Gastrocnemius medialis (tissue), 4 donors: ENCODE measurements at regions not wholly inside any gene's neighbourhood (a gene's known extent, or its start where the extent isn't known, plus 50 kb on each side); places are given as distances from the start of the nearest gene placed in this dataset.

Source experiments
- POLR2A ChIP-seq, 2 donors: fragments of 450-650 bp; IDR thresholded peaks; one replicate each; pipeline ENCODE4 v1.6.1; 2017; ENCODE audit warnings: antibody characterized with exemption in 2 of 2, mild to moderate bottlenecking in 2 of 2, moderate library complexity in 2 of 2
- TF ChIP-seq, protein P1 (sequence below), 5 experiments: fragments of 450-650 bp in 3 of 5; fragments of 200-600 bp in 2 of 5; sonication (generic) in 2 of 5; IDR thresholded peaks in 4 of 5; conservative IDR thresholded peaks in 1 of 5; 1 replicate in 4 of 5; 2 replicates in 1 of 5; pipeline ENCODE4 v1.5.1; 2016 to 2019; ENCODE audit warnings: antibody characterized with exemption in 5 of 5, mild to moderate bottlenecking in 3 of 5, moderate library complexity in 3 of 5

- TF ChIP-seq, protein P1, sequence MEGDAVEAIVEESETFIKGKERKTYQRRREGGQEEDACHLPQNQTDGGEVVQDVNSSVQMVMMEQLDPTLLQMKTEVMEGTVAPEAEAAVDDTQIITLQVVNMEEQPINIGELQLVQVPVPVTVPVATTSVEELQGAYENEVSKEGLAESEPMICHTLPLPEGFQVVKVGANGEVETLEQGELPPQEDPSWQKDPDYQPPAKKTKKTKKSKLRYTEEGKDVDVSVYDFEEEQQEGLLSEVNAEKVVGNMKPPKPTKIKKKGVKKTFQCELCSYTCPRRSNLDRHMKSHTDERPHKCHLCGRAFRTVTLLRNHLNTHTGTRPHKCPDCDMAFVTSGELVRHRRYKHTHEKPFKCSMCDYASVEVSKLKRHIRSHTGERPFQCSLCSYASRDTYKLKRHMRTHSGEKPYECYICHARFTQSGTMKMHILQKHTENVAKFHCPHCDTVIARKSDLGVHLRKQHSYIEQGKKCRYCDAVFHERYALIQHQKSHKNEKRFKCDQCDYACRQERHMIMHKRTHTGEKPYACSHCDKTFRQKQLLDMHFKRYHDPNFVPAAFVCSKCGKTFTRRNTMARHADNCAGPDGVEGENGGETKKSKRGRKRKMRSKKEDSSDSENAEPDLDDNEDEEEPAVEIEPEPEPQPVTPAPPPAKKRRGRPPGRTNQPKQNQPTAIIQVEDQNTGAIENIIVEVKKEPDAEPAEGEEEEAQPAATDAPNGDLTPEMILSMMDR (IDR thresholded peaks at IDR 0.05 in 4 of 5, conservative IDR thresholded peaks at IDR 0.05 in 1 of 5), result no peak
- TF ChIP-seq POLR2A (IDR thresholded peaks at IDR 0.05), result no peak
These were observed 420.1 kb upstream of the MGMT start for GRCh38 chr10:129046962-129047361.
